ENCODE measurements at regions not wholly inside any gene's neighbourhood (a gene's known extent, or its start where the extent isn't known, plus 50 kb on each side); places are given as distances from the start of the nearest gene placed in this dataset.

DNA sequence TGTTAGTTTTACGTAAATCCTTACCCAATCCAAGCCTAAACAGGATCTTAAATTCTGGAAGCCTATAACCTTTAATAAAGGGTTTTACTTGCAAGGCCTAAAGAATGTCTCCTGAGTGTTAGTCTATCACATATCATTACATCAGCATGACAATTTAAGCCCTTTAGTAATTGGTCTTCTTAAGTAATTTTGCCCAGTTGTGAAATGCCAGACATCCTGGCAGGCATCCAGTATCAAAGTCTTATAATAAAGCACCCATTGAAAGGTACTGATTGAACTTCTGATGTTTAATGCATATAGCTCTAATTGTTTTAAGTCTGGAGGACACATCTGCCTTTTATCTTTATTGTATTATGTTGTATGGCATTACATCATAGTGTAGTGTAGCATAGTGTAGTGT, 1078.9 kb downstream of the SLITRK1 start:
- DNase-seq (ENCODE audit: low spot score), result no peak

DNA sequence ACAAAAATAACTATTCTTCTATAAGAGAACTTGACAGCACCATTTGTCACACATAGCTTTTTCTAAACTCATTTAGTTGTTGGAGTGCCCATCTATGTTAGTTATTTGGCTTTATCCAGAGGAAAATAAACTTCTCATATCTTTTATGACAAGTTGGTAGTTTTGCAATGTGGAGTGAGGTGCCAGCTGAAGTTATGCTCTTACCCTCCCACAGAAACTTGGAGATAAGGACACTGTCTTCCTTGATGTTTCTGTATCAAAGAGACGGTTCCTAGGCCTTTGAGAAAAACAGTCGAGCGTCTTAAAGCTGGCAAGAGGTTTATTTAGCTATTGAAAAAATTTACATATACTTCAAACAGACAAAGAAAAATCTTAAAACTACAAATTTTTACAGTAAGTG, 1079.7 kb downstream of the SLITRK1 start:
- DNase-seq (ENCODE audit: low spot score), result no peak

DNA sequence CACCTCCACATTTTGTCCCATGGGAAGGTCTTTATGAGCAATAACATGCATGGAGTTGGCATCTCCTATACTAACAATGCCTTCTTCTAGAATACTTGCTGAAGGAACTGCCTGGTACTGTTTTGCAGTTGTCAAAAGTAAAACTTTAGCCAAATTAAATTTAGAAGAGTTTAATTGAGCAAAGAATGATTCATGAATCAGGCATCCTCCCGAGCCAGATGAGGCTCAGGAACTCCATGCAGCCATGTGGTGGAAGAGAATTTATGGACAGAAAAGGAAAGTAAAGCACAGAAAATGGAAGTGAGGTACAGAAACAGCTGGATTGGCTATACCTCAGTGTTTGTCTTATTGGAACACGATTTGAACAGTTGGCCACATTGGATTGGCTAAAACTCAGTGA, 1081.9 kb downstream of the SLITRK1 start:
- no peak for DNase-seq (ENCODE audit: low spot score)

DNA sequence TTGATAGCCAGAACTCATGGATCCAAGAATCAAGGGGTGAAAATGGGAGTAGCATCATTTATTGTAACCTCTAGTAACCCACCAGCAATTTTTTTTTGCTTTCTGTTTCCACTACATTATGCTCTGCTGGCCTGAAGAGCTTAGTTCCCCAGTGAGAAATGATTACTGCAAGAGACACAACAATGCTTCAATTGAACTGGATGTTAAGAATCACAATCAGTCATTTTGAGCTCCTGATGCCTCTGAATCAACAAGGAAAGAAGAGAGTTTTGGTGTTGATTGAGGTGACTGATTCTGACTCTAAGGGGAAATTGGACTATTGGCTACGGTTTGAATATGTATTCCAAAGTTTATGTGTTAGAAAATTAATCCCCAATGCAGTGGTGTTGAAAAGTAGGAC, 1084.4 kb downstream of the SLITRK1 start:
- DNase-seq (ENCODE audit: low spot score), result no peak

DNA sequence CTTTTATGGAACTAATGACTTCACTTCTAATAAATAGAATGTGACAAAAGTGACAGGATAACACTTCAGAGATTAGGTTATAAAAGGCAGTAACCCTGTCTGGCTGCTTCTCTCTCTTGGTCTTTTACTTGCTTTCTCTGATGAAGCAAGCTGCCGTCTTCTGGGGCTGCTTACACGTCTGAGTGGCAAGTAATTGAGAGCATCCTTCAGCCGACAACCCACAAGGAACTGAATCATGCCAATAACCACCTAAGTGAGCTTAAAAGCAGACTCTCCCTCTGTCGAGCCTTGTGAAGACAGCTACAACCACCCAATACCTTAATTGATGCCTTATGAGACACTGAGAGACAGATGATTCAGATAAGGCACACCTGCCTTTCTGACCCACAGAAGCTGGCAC, 1091.2 kb downstream of the SLITRK1 start:
- no peak for DNase-seq (ENCODE audit: low spot score)

DNA sequence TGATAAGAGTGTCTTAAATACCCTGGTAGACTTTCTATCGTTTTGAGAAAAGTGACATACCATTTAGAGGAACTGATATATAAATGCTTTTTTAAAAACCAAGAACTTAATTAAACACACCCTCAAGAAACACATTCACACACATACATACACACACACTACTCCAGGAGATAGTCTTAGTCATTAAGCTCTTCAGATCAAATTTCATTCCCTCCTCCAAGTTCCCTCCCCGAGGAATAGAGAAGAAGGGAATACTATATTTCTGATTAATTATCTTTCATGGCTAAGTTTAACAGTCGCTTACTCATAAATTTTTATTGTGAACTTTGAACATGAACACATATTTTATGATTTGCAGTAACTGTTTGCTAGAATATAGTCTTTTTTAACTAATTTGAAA, 1109.5 kb downstream of the SLITRK1 start:
- no peak for DNase-seq (ENCODE audit: low spot score)

DNA sequence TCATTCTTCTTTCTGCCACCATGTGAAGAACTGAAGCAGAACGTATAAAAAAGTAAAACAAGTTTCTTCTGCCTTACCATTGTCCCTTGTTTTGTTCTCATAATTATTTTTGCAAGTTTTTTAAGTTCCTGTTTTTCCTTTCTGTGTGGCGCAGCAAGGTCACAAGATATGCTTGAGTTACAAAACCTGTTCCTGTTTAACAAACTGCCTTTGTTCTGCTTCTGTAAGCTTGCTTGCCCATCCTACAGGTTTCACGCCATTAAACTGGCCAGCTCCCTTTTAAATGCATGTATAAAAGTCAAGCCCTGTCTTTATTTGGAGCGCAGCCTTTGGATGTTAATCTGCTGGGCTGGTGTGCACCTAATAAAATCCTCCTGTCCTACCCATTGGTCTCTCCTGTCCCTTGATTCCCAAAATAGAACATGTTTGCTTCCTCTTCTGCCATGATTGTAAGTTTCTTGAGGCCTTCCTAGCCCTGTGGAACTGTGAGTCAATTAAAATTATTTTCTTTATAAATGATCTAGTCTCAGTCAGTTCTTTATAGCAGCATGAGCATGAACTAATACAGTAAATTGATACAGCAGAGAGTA, 1115.4 kb downstream of the SLITRK1 start:
- DNase-seq (ENCODE audit: low spot score), result no peak

DNA sequence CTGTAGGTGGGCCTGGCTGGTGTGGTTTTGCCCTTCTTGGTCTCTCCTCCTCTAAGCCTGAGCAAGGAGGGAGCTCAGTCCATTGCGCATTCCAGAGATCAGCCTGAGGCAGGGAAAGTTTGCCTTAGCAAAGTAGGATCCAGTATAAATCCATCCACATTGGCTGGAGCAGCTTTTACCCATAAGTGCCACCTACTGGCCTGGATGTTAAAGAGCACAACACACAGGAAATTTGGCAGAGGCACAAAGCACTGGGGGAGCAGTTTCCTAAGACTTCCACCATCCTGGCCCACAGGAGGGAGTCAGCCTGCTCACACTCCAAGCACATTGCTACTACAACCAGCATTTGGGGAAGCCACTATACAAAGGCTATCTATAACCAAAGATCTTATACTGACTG, 1124.2 kb downstream of the SLITRK1 start:
- DNase-seq (ENCODE audit: low spot score), result no peak

DNA sequence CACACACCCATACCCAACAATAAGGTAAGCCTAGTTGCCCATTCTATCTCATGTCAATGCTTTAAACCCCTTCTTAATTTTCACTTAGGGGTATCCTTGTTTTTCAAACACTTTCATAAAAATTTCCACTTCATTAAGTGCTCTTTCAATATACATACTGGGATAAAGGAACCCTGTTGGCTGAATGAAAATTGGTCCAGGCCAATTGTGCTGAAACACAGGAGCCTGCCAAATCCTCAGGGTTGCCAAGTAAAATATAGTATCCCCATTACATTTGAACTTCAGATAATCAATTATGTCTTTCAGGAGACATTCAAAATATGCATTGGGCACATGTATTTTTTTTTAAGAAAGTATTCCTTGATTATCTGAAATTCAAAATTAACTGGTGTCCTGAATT, 1131.1 kb downstream of the SLITRK1 start:
- no peak for DNase-seq (ENCODE audit: low spot score)

DNA sequence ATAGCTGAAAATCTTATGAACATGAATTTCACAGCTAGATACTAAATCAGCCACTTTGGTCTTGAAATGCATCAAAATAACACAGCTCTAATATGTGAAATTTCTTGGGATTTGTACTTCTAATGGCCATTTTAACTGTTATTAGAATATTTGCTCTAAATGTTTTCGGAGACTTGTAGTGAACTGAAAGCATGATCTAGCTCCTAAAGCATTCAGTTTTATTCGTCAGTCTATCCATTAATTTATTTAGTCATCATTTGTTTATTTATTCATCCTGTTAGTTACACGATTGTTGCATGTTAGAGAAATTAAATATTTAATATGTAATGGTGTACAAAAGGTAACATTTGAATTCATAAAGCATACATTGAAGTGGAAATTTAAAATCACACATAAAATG, 1132.7 kb downstream of the SLITRK1 start:
- DNase-seq (ENCODE audit: low spot score), result no peak

DNA sequence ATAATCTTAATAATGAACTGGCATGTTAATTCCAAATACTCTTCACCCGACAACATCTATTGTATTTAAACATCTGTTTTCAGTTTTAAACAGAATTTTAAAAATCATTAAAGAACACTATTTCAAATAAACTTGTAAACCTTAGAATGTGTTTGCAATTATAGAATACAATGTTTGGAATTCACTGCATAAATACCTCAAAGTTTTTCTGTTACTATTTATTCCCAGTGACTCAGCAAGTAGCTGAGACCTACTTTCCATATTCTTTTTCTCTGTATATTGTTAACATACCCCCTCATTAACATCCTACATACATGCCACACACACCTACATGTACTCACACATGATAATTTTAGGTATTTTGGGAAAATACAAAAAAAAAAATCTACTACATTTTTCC, 1134.3 kb downstream of the SLITRK1 start:
- no peak for DNase-seq (ENCODE audit: low spot score)

DNA sequence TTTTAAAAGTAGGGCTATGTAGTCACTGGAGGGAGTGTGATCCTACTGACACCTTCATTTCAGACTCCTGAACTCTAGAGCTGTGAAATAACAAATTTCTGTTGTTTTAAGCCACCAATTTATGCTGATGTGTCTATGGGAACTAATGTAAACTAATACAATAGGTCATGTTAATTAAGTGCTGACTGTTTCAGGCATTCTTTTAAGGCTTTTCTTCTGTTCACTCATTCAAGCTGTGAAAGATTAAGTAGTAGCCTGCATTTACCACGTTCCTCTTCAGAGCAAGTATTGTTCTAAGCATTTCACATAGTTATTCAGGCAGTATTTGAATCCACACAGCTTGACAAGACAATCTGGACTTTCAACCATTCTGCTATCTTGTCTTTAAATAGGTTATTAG, 1135.0 kb downstream of the SLITRK1 start:
- DNase-seq (ENCODE audit: low spot score), result no peak

DNA sequence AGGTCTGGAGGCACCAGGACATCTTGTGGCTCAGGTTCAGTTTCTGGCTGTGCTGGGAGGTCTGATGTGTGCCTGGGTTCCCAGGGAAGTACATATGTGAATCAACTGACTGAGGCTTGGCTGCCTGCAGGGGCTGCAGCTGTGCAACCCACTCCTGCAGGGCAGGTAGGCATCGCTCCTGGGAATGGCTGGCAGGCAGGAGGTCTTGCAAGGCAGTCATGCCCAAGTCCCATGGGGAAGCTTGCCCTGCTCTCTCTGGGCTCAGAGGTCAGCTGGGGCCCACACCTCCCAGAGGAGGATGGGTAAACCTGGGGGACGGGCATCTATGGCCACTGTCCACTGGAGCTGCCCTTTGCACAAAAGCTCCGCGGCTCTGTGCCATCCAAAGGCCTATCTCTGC, 1141.8 kb downstream of the SLITRK1 start:
- DNase-seq (ENCODE audit: low spot score), result no peak

DNA sequence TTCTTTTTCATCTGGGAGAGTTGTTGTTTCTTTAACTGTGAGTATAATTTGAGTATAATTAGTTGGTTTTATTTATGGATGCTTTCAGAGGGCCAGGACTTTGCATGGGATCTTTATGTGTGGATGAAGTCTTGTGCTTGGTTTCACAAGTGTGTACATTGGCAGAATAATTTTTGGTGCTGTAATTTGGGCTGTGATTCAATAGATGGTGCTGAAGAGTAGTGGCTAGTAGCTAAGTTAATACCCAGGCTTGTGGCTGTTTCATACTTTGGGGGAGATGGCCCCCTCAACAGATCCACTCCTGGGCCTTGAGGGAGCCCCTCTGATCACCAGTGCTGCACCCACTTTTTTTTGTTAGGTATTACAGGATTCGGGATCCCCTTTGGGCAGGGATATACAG, 1142.4 kb downstream of the SLITRK1 start:
- DNase-seq (ENCODE audit: low spot score), result no peak

DNA sequence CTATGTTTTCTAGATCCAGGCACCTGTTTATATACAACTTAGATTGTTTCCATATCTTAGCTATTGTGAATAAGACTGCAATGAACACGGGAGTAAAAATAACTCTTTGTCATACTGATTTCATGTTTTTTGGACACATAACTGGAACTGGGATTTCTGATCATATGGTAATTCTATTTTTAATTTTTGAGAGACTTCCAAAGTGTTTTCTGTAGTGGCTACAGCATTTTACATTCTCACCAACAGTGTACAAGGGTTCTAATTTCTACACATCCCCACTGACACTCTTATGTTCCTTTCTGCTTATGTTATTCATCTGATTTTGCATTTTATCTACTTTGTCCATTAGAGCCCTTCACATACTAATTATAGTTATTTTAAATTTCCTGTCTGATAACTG, 1152.9 kb downstream of the SLITRK1 start:
- DNase-seq (ENCODE audit: low spot score), result no peak

DNA sequence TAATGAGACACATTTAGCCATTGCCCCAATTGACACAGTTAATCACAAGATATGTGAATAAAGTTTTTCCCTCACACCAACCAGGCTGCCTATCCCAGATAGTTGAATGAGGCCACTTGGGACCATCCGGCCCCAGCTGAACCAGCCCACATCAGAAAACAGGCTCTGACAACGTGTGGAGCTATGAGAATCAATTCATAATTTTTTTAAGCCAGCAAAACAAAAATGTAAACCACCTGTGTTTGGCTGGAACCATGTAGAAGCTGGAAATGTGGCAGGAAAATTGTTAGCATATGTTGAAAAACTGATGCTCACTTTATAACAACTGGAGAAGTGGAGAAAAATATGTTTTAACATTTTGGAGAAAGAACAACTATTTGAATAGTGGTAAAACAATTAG, 1161.3 kb downstream of the SLITRK1 start:
- DNase-seq (ENCODE audit: low spot score), result no peak

DNA sequence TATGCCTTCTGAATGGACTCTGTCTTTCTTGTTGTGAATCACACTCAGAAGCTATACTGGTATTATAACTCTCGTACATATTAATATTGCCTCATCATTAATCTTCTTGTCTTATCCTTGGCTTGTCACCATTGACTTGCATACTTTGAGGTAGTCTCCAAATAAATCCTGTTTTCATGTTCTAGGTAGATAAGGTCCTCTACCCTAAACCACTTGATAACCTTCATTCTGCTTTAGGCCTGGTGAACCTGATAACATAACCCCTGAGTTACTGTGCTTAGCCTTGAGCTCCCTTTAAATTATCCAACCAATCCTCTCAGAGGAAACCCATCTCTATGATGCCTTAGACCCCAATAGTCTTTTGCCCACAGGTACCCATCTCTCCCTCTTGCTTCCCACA, 1162.3 kb downstream of the SLITRK1 start:
- no peak for DNase-seq (ENCODE audit: low spot score)

DNA sequence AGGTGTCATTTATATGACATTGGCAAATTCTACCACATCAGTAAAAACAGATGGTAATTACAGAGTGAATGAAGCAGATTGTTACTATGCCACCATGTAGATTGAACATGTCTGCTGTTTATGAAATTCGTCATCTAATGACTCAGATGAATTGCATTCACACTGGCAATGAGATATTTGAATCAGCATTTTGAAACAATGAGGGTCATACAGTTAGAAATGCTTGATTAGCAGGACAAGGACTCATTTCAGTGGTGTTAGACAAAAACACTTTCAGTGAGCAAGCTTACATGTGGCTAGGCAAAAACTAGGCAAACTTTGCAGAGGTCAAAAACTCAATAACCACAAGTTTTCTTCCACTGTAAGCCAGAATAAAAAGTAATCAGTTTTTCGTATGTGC, 1165.0 kb downstream of the SLITRK1 start:
- no peak for DNase-seq (ENCODE audit: low spot score)

DNA sequence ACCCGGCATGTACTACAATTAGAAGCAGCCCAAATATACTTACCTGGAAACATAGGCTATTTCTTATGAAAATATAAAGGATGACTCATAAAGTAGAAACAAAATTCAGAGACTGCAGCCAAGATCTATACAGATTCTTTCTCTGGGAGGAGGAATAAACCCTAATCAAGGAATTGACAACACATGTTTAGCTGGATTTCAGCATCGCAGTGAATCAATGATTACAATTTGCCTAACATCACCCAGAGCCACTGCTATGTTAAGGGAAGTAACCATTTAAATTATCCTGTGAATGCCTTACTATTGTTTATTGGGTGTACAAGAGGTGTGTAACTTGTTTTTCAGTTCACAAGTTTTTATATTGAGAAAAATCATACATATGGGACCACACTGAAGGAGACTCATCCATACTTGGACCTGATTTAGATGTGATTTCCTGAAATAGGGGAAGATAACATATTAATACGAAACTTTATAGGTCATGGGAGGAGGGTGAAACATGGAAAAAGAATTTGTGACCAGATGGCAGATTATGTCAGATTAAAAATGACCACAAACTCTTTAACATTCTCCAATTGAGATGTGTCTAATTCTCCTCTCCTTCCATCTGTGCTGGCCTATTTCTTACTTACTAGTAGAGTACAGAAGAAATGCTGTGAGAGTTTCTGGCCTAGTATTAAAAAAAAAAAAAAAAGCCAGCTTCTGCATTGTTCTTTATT, 1168.4 kb downstream of the SLITRK1 start:
- DNase-seq (ENCODE audit: low spot score), result no peak

DNA sequence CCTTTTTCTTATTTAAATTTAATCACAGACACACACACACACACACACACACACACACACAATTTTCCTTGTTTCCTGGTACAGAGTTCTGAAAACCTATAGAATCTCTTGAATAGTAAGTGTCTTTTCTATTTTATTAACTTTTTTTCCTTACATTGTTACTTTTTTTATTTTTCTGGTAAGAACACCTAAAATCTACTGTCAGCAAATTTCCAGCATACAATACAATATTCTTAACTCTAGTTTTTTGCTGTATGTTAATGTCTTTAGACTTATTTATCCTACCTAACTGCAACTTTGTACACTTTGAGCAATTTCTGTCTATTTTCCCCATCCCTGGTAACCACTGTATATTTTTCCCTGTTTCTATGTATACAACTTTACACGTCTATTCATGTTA, 1179.8 kb downstream of the SLITRK1 start:
- no peak for DNase-seq (ENCODE audit: low spot score)

DNA sequence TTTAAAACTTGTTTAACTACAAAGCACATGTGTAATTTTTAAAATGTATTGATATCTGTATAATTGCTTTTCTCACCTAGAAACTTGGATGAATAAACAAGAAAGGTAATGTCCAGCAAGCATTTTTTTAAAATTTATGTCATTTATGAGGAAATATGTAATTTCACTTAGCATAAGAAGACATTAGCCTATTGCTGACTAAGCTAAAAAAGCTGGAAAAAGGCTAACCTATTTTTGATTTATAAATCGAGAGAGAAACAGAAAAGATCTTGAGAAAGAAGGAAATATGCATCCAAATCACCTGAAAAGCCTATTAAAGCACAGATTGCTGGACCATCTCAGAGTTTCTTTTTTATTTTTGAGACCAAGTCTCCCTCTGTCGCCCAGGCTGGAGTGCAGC, 1181.3 kb downstream of the SLITRK1 start:
- DNase-seq (ENCODE audit: low spot score), result no peak

DNA sequence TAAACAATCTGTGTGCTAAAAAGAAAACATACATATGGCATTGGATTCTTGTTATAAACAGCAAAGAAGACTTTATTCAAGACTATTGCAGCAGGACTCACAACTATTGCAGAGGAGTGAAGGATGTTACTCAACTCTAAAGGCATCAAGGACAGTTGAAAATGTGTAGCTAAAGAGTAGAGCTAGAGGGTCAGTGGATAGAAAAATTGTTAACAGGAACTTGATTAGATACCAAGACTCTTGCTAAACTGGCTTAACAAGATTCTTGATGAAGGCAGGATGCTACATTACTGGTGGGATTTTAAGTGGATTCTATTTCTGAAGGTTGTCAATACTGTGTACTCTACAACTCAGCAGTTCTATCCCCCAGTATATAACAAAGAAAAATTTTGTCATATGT, 1183.3 kb downstream of the SLITRK1 start:
- no peak for DNase-seq (ENCODE audit: low spot score)

DNA sequence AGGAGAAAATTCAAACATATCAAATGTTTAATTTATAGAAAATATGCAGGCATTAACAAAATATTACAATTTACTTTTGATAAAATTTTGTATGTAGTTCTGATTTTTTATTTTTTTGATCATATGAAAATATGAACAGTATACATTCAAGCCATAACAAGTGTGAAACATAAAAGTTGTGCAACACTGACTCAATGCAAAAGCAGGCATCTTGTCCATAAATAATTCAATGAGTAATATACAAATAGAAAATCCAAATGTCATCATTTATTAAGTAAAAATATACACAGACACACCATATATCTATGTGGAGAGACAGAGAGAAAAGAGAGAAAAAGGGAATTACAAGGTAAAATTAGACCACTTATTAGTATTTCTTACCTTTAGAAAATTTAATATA, 1183.9 kb downstream of the SLITRK1 start:
- DNase-seq (ENCODE audit: low spot score), result no peak

DNA sequence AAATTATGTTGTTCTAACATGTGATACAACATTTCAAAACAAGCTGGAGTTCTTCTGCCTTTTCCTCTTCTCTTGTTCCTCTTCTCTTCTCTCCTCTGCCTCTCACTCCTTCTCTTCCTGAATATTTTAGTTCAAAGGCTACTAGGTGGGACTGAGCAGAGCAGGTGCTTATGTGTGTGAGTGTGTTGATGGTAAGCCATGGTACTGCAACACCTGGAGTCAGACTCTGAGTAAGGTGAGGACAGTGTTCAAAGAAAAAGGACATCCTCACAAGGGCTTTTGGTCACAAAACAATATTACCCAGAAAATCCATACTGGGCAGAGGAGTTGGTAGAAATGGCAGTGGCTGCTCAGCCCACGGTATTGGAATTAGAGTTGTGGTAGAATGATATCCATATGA, 1188.7 kb downstream of the SLITRK1 start:
- DNase-seq (ENCODE audit: low spot score), result no peak
